HepG2 (cell line): ENCODE measurements at regions not wholly inside any gene's neighbourhood (a gene's known extent, or its start where the extent isn't known, plus 50 kb on each side); places are given as distances from the start of the nearest gene placed in this dataset.

Experiments
- ATAC-seq: fragments of 200-7000 bp; cut with Tn5 transposase; 3 replicates; pipeline ENCODE4 v1.9.1; 2020; ENCODE audit warnings: mild to moderate bottlenecking, moderate library complexity
- BruUV-seq: library from RNA; stranded (reverse); fragments of 400-500 nt; replicated peaks from 2 replicates; lab custom pipeline; 2021; lab: Mats Ljungman, UMichigan
- CTCF ChIA-PET: fragments of 300-600 bp; formaldehyde crosslinking; extraction: SDS; loops from one replicate; lab custom pipeline; 2021; ENCODE audit warnings: low total read pairs, inconsistent platforms, low intra/inter-chr PET ratio; lab: Yijun Ruan, JAX
- POLR2A ChIA-PET: fragments of 350-600 bp; sonication (Branson Sonifier 250); formaldehyde crosslinking; loops from one replicate; lab custom pipeline; 2020; ENCODE audit warnings: antibody characterized with exemption, inconsistent platforms; lab: Yijun Ruan, JAX
- DNase-seq: peaks from one replicate; pipeline ENCODE4 v3.0.0-alpha.2; 2015; ENCODE audit warnings: low spot score
- FAIRE-seq: peaks from 3 replicates; lab custom pipeline; 2011; peaks lifted over from hg19 to GRCh38; lab: Jason Lieb, UNC
- H2AFZ ChIP-seq: one replicate; pipeline ENCODE4 v1.6.1; 2011; ENCODE audit warnings: low read length, inconsistent platforms
- H3K27ac ChIP-seq: fragments of 300-600 bp; 3 replicates; pipeline ENCODE4 v1.8.0; 2011; ENCODE audit warnings: mixed run types, mild to moderate bottlenecking, mixed read lengths, low read length, inconsistent platforms; ENCODE audit not compliant: insufficient read depth; ENCODE audit errors: extremely low read length
- H3K27me3 ChIP-seq, 2 experiments: fragments of 200-600 bp in 1 of 2; 2 replicates in 1 of 2; 3 replicates in 1 of 2; pipeline versions ENCODE4 v1.6.0 to v1.8.0; 2011; ENCODE audit warnings: low read length in 2 of 2, mild to moderate bottlenecking in 2 of 2, moderate library complexity in 2 of 2, inconsistent platforms in 1 of 2; ENCODE audit not compliant: insufficient read depth in 2 of 2, control insufficient read depth in 1 of 2
- H3K36me3 ChIP-seq, 2 experiments: fragments of 200-600 bp in 1 of 2; replicated peaks in 1 of 2; 2 replicates in 1 of 2; 3 replicates in 1 of 2; pipeline versions ENCODE4 v1.5.1 to v1.8.0; 2011; ENCODE audit warnings: low read length in 2 of 2, inconsistent platforms in 1 of 2; ENCODE audit not compliant: insufficient read depth in 2 of 2, control insufficient read depth in 1 of 2
- H3K4me1 ChIP-seq: 2 replicates; pipeline ENCODE4 v1.5.1; 2012; ENCODE audit warnings: low read length, inconsistent platforms; ENCODE audit not compliant: insufficient read depth
- H3K4me2 ChIP-seq: 2 replicates; pipeline ENCODE4 v1.6.0; 2011; ENCODE audit warnings: low read depth, low read length, inconsistent platforms
- H3K4me3 ChIP-seq, 3 experiments: fragments of 200-600 bp in 1 of 3; sonication (generic), shearing (Covaris generic) in 1 of 3; replicated peaks in 1 of 3; 2 replicates each; pipeline ENCODE4 v1.5.1; 2011 to 2016; ENCODE audit warnings: low read length in 3 of 3, inconsistent platforms in 2 of 3, low read depth in 2 of 3, mild to moderate bottlenecking in 2 of 3, control low read depth in 1 of 3, mixed read lengths in 1 of 3; ENCODE audit not compliant: insufficient read depth in 1 of 3
- H3K79me2 ChIP-seq: one replicate; pipeline ENCODE4 v1.6.1; 2011; ENCODE audit warnings: low read length, inconsistent platforms; ENCODE audit not compliant: insufficient read depth
- H3K9ac ChIP-seq: 2 replicates; pipeline ENCODE4 v1.6.0; 2011; ENCODE audit warnings: mild to moderate bottlenecking, low read depth, low read length, inconsistent platforms; ENCODE audit not compliant: insufficient read depth
- H3K9me3 ChIP-seq: 2 replicates; pipeline ENCODE4 v1.5.1; 2012; ENCODE audit warnings: mild to moderate bottlenecking, low read length
- H4K20me1 ChIP-seq: 2 replicates; pipeline ENCODE4 v1.6.0; 2011; ENCODE audit warnings: inconsistent platforms, mild to moderate bottlenecking, low read length, moderate library complexity; ENCODE audit not compliant: insufficient read depth
- ATRX ChIP-seq: sonication (generic); formaldehyde crosslinking; IDR thresholded peaks from 2 replicates; pipeline ENCODE4 v1.4.0; 2020; ENCODE audit warnings: missing genetic modification reagents, borderline replicate concordance
- DPF2 ChIP-seq: sonication (generic); formaldehyde crosslinking; IDR thresholded peaks from 2 replicates; pipeline ENCODE4 v1.4.0; 2020; ENCODE audit warnings: mild to moderate bottlenecking, low read depth, missing genetic modification reagents, borderline replicate concordance
- HOXA5 ChIP-seq: sonication (generic); formaldehyde crosslinking; IDR thresholded peaks from 2 replicates; pipeline ENCODE4 v1.4.0; 2020; ENCODE audit warnings: missing genetic modification reagents
- MIER3 ChIP-seq: IDR thresholded peaks from 2 replicates; pipeline ENCODE4 v1.6.1; 2016; ENCODE audit warnings: missing compliant biosample characterization, borderline replicate concordance
- PPARG ChIP-seq: conservative IDR thresholded peaks from 2 replicates; pipeline ENCODE4 v1.6.1; 2016; ENCODE audit warnings: missing biosample characterization, missing genetic modification reagents
- SUZ12 ChIP-seq: fragments of 150-350 bp; IDR thresholded peaks from 2 replicates; pipeline ENCODE4 v1.6.1; 2014; ENCODE audit warnings: low read depth, low read length
- TAF15 ChIP-seq: fragments of 200-400 bp; formaldehyde crosslinking; IDR thresholded peaks from one replicate; pipeline ENCODE4 v1.6.1; 2018; ENCODE audit warnings: mild to moderate bottlenecking, low read depth, low read length; ENCODE audit not compliant: poor library complexity, severe bottlenecking
- ZMYM2 ChIP-seq: sonication (generic); formaldehyde crosslinking; IDR thresholded peaks from 2 replicates; pipeline ENCODE4 v1.8.0; 2022; ENCODE audit warnings: mild to moderate bottlenecking, missing genetic modification reagents
- WGBS: methylation state at CpG from one replicate; pipeline ENCODE4 v1.1.6; 2017; ENCODE audit warnings: low lambda C conversion rate; 5-methylcytosine and 5-hydroxymethylcytosine counted together
- in situ Hi-C: cut with HindIII; loops from 2 replicates; pipeline ENCODE4 v1.10.0; 2017; ENCODE audit warnings: low pct_unique_long_range_greater_than_20kb; ENCODE audit not compliant: extremely low pct_ligation_motif_present
- intact Hi-C: fragments of 100-400 bp; cut with micrococcal nuclease; formaldehyde crosslinking; loops from one replicate; pipeline ENCODE4 v1.10.0; 2022; ENCODE audit not compliant: unreplicated experiment
- TF ChIP-seq, protein P1 (sequence below): sonication (generic); formaldehyde crosslinking; IDR thresholded peaks from 2 replicates; pipeline ENCODE4 v1.4.0; 2020; ENCODE audit warnings: low read depth, mild to moderate bottlenecking, missing genetic modification reagents
- TF ChIP-seq, protein P2 (sequence below): sonication (generic); formaldehyde crosslinking; IDR thresholded peaks from 2 replicates; pipeline ENCODE4 v1.4.0; 2020; ENCODE audit warnings: missing genetic modification reagents
- TF ChIP-seq, protein P3 (sequence below): sonication (generic); formaldehyde crosslinking; conservative IDR thresholded peaks from 2 replicates; pipeline ENCODE4 v1.4.0; 2020; ENCODE audit warnings: mild to moderate bottlenecking, missing genetic modification reagents, moderate library complexity
- TF ChIP-seq, protein P4 (sequence below): sonication (generic); formaldehyde crosslinking; IDR thresholded peaks from 2 replicates; pipeline ENCODE4 v1.5.0; 2020; ENCODE audit warnings: mild to moderate bottlenecking, missing genetic modification reagents, borderline replicate concordance

DNA sequence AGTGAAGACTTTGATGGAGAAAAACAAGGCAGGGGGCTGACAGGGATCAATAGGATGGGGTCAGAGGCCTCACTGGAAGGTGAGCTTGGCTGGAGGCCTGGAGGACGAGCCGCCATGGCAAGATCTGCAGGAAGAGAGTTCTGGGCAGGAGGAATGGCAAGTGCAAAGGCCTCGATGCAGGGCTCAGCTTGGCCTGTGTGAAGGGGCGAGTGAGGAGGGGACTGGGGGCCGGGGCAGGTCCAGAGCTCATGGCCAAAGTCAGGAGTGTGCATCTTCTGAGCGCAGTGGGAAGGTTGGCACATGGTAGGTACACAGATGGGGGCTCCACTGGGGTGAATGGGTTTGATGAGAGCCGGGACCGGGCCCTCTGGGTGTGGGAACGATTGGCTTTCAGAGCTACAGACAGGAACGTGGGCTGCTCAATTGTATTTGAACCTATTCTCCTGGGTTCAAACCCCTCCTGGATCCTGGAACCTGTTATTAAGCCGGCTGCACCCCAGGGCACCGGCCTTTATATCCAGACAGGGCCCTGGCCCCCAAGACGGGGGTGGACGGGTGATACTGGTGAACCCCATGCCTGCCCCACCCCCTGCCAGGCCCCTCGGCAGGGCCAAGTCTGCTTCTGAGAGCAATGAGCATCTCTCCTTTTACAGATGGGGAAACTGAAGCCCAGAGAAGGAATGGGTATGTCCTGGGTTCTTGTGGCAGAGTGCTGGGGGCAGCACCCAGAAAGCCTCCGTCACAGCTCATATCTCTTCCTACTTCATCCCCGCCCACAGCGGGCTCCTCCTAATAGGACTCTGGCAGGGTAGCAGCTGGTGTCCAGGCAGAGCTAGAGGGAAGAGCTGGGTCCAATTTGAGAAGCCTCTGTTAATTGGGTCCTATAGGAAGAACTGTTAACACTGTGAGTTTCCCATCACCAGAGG, 106.1 kb downstream of the CEBPB start:
- ChIA-PET POLR2A (interaction anchor here (0.9 to 7.8 kb wide), 12 partner anchors 10 to 143 kb away, joined by 3 to 178 read pairs (median 5); no protein-coding TSS in a partner anchor), CTCF (no interaction called here)
- peaks cover 80% of the 10 kb centered on the region for H3K4me1 ChIP-seq
- H3K4me2 ChIP-seq = peak overlapping the region; percentile 77
- in situ Hi-C loops = no loop called here
- BruUV-seq = no TSS peak
- peak overlapping the region; percentile 60 for H2AFZ ChIP-seq
- no peaks in the 10 kb centered on the region for H4K20me1 ChIP-seq
- intact Hi-C loops = no loop called here
- DNase-seq (peak; percentile 59), FAIRE-seq (no peak), ATAC-seq (peak; percentile 23; the same call in 2 of the 3 replicates)
- H3K27me3 ChIP-seq = no peaks in the 10 kb centered on the region; a peak in 1 of 5 replicates
- H3K27ac ChIP-seq = peak overlapping the region; percentile 37
- peak overlapping the region in 2 of 3 experiments; percentile 11 to 60; a peak in 4 of 6 replicates for H3K4me3 ChIP-seq
- H3K9me3 ChIP-seq = no peaks in the 10 kb centered on the region
- no peaks in the 10 kb centered on the region for H3K79me2 ChIP-seq
- peak overlapping the region; percentile 40; the same call in 1 of the 2 replicates for H3K9ac ChIP-seq
- WGBS = 15% methylated on average over 15 of the region's 18 CpGs
- H3K36me3 ChIP-seq = no peaks in the 10 kb centered on the region
- no peak for TF ChIP-seq MIER3
- TF ChIP-seq ATRX (CRISPR knock-in tag) = no peak
- TF ChIP-seq, protein P1, sequence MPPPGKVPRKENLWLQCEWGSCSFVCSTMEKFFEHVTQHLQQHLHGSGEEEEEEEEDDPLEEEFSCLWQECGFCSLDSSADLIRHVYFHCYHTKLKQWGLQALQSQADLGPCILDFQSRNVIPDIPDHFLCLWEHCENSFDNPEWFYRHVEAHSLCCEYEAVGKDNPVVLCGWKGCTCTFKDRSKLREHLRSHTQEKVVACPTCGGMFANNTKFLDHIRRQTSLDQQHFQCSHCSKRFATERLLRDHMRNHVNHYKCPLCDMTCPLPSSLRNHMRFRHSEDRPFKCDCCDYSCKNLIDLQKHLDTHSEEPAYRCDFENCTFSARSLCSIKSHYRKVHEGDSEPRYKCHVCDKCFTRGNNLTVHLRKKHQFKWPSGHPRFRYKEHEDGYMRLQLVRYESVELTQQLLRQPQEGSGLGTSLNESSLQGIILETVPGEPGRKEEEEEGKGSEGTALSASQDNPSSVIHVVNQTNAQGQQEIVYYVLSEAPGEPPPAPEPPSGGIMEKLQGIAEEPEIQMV (CRISPR knock-in tag) = no peak
- TF ChIP-seq, protein P2, sequence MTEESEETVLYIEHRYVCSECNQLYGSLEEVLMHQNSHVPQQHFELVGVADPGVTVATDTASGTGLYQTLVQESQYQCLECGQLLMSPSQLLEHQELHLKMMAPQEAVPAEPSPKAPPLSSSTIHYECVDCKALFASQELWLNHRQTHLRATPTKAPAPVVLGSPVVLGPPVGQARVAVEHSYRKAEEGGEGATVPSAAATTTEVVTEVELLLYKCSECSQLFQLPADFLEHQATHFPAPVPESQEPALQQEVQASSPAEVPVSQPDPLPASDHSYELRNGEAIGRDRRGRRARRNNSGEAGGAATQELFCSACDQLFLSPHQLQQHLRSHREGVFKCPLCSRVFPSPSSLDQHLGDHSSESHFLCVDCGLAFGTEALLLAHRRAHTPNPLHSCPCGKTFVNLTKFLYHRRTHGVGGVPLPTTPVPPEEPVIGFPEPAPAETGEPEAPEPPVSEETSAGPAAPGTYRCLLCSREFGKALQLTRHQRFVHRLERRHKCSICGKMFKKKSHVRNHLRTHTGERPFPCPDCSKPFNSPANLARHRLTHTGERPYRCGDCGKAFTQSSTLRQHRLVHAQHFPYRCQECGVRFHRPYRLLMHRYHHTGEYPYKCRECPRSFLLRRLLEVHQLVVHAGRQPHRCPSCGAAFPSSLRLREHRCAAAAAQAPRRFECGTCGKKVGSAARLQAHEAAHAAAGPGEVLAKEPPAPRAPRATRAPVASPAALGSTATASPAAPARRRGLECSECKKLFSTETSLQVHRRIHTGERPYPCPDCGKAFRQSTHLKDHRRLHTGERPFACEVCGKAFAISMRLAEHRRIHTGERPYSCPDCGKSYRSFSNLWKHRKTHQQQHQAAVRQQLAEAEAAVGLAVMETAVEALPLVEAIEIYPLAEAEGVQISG (CRISPR knock-in tag) = no peak
- TF ChIP-seq, protein P3, sequence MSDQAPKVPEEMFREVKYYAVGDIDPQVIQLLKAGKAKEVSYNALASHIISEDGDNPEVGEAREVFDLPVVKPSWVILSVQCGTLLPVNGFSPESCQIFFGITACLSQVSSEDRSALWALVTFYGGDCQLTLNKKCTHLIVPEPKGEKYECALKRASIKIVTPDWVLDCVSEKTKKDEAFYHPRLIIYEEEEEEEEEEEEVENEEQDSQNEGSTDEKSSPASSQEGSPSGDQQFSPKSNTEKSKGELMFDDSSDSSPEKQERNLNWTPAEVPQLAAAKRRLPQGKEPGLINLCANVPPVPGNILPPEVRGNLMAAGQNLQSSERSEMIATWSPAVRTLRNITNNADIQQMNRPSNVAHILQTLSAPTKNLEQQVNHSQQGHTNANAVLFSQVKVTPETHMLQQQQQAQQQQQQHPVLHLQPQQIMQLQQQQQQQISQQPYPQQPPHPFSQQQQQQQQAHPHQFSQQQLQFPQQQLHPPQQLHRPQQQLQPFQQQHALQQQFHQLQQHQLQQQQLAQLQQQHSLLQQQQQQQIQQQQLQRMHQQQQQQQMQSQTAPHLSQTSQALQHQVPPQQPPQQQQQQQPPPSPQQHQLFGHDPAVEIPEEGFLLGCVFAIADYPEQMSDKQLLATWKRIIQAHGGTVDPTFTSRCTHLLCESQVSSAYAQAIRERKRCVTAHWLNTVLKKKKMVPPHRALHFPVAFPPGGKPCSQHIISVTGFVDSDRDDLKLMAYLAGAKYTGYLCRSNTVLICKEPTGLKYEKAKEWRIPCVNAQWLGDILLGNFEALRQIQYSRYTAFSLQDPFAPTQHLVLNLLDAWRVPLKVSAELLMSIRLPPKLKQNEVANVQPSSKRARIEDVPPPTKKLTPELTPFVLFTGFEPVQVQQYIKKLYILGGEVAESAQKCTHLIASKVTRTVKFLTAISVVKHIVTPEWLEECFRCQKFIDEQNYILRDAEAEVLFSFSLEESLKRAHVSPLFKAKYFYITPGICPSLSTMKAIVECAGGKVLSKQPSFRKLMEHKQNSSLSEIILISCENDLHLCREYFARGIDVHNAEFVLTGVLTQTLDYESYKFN = peak; percentile 72; the same call in 1 of the 2 replicates
- no peak for TF ChIP-seq TAF15
- TF ChIP-seq, protein P4, sequence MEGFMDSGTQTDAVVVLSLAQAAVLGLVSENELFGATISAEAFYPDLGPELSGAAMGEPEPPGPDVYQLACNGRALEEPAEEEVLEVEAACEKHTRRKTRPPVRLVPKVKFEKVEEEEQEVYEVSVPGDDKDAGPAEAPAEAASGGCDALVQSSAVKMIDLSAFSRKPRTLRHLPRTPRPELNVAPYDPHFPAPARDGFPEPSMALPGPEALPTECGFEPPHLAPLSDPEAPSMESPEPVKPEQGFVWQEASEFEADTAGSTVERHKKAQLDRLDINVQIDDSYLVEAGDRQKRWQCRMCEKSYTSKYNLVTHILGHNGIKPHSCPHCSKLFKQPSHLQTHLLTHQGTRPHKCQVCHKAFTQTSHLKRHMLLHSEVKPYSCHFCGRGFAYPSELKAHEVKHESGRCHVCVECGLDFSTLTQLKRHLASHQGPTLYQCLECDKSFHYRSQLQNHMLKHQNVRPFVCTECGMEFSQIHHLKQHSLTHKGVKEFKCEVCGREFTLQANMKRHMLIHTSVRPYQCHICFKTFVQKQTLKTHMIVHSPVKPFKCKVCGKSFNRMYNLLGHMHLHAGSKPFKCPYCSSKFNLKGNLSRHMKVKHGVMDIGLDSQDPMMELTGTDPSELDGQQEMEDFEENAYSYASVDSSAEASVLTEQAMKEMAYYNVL (CRISPR knock-in tag) = peak; percentile 23; the same call in 1 of the 2 replicates
- TF ChIP-seq DPF2 (CRISPR knock-in tag) = no peak
- TF ChIP-seq PPARG (CRISPR knock-in tag) = 0 out of 2 replicates have a peak, but pooled peaks have one; percentile 10
- no peak for TF ChIP-seq SUZ12
- no peak for TF ChIP-seq ZMYM2 (CRISPR knock-in tag)
- TF ChIP-seq HOXA5 (CRISPR knock-in tag) = no peak
